ENCODE measurements at regions not wholly inside any gene's neighbourhood (a gene's known extent, or its start where the extent isn't known, plus 50 kb on each side); places are given as distances from the start of the nearest gene placed in this dataset.
"Not testable (repeated sequence)": the region's sequence is repeated elsewhere in the genome, so short reads cannot be mapped to it uniquely, and the experiment has no call there.

DNA sequence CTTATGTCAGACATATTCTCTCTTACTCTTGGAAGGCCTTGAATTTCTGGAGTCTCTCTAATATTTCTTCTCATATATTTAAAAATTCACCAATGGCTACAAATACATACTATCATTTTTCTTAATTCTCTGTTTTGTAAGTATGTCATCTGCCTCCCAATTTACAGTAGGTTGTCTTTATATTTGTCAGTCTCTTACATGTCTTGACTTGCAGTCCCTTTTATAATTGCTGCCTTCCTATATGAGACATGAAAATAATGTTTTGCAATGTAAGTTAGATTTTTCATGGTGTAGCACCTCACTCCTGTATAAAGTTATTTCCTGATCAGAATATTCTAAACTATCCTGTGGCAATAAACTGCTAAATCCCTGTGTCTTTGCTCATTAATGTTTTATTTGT is 223.1 kb upstream of the C1QTNF3 start:
- not testable (repeated sequence) for H3K9me3 ChIP-seq (ENCODE audit: low read depth); H3K4me3 ChIP-seq; H3K27ac ChIP-seq; DNase-seq (ENCODE audit: low read depth in 1 of 2, low spot score in 1 of 2); H3K36me3 ChIP-seq; H3K4me1 ChIP-seq (ENCODE audit: low read depth); H3K27me3 ChIP-seq

DNA sequence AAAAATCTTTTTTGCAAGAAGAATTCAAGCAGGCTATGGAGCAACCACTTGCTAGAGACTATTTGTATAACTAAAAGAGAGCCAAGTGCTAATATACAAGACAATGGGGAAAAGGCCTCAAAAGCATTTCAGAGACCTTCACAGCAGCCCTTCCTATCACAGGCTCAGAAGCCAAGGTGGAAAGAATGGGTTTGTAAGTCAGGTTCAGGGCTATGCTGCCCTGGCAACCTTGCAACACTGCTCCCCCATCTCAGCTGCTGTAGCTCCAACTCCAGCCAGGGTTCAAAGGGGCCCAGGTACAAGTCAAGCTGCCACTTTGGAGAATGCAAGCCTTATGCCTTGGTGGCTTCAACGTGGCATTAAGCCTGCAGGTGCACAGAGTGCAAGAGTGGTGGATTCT is 253.7 kb upstream of the C1QTNF3 start:
- H3K27ac ChIP-seq; H3K9me3 ChIP-seq (ENCODE audit: low read depth); H3K36me3 ChIP-seq; DNase-seq (ENCODE audit: low read depth in 1 of 2, low spot score in 1 of 2); H3K4me3 ChIP-seq; H3K27me3 ChIP-seq; H3K4me1 ChIP-seq (ENCODE audit: low read depth): not testable (repeated sequence)

DNA sequence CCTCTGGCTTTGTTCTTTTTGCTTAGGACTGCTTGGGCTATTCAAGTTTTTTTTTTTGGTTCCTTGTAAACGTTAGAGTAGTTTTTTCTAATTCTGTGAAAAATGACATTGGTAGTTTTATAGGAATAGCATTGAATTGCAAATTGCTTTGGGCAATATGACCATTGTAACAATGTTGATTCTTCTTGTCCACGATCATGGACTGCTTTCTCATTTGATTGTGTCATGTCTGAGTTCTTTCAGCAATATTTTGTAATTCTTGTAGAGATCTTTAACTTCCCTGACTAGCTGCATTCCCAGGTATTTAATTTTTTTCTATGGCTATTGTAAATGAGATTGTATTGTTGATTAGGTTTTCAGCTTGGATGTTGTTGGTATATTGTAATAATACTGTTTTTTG is 286.2 kb upstream of the C1QTNF3 start:
- H3K27ac ChIP-seq; H3K9me3 ChIP-seq (ENCODE audit: low read depth); H3K4me1 ChIP-seq (ENCODE audit: low read depth); H3K4me3 ChIP-seq; H3K27me3 ChIP-seq; H3K36me3 ChIP-seq; DNase-seq (ENCODE audit: low read depth in 1 of 2, low spot score in 1 of 2): not testable (repeated sequence)

DNA sequence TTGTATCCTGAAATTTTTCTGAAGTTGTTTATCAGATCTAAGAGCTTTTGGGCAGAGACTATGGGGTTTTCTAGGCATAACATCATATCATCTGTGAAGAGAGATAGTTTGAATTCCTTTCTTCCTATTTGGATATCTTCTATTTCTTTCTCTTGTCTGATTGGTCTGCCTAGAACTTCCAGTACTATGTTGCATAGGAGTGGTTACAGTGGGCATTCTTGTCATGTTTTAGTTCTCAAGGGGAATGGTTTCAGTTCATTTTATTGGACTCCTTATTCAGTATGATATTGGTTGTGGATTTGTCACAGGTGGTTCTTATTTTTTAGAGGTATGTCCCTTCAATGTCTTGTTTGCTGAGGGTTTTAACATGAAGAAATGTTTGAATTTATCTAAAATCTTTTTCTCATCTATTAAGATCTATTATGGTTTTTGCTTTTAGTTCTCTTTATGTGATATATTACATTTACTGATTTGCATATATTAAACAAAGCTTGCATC is 286.6 kb upstream of the C1QTNF3 start:
- H3K9me3 ChIP-seq (ENCODE audit: low read depth); H3K27me3 ChIP-seq; H3K4me3 ChIP-seq; H3K27ac ChIP-seq; H3K4me1 ChIP-seq (ENCODE audit: low read depth); H3K36me3 ChIP-seq: not testable (repeated sequence)
- DNase-seq (ENCODE audit: low read depth in 1 of 2, low spot score in 1 of 2): peak in 1 of 2 donors; percentile 2

DNA sequence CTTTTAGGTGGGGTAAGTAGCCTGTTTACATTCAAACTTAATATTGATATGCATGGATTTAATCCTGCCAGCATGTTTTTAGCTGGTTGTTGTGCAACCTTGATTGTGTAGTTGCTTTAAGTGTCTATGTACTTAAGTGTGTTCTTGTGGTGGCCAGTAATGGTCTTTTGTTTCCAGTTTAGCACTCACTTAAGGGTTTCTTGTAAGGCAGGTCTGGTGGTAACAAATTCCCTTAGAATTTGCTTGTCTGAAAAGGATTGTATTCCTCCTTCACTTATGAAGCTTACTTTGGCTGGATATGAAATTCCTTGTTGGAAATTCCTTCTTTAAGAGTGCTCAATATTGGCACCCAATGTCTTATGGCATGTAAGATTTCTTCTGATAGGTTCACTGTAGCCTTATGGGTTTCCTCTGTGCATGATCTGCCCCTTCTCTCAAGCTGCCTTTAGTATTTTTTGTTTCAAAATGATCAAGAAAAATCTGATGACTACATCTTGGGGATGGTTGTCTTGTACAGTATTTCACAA is 289.0 kb upstream of the C1QTNF3 start:
- not testable (repeated sequence) for H3K4me3 ChIP-seq; H3K27me3 ChIP-seq; H3K9me3 ChIP-seq (ENCODE audit: low read depth); H3K4me1 ChIP-seq (ENCODE audit: low read depth); DNase-seq (ENCODE audit: low read depth in 1 of 2, low spot score in 1 of 2); H3K36me3 ChIP-seq; H3K27ac ChIP-seq

DNA sequence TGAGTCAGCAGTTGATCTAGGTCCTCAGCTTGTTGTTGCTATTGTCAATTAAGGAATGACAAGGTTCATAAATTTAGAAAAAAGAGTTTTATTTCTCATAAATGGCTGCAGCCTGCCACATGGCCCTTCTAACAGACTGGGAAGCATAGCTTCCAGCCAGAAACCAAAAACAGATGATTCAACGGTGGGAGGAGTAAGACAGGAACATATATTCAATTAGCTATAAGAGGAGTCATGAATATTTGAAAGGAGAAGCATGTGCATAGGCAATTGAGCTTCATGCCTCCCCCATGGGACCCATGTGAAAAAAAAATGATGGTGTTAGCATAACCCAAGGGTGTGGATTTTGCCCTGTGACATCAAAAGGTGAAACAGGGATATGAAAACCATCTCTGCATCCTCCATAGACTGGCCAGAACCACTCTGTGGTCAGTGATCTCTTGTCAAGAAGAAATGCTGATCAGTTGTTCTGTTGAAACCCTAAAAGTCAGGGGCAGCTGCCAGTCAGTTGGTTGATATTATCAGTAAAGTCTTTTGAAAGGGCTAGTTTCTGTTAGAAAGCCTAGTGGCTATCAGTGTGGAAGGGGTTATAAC is 296.5 kb upstream of the C1QTNF3 start:
- H3K4me3 ChIP-seq; H3K27me3 ChIP-seq; H3K9me3 ChIP-seq (ENCODE audit: low read depth); H3K36me3 ChIP-seq; H3K4me1 ChIP-seq (ENCODE audit: low read depth); DNase-seq (ENCODE audit: low read depth in 1 of 2, low spot score in 1 of 2); H3K27ac ChIP-seq: not testable (repeated sequence)

DNA sequence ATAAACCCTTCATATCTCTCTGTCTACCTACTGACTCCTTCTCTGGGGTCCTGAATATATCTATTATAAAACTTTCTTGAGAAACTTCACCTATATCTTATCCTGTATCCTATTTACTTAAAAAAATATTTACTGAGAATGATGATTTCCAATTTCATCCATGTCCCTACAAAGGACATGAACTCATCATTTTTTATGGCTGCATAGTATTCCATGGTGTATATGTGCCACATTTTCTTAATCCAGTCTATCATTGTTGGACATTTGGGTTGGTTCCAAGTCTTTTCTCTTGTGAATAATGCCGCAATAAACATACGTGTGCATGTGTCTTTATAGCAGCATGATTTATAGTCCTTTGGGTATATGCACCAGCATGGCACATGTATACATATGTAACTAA is 301.7 kb upstream of the RAI14 start:
- not testable (repeated sequence) for DNase-seq (ENCODE audit: low read depth in 1 of 2, low spot score in 1 of 2); H3K36me3 ChIP-seq; H3K27me3 ChIP-seq; H3K4me3 ChIP-seq; H3K27ac ChIP-seq; H3K4me1 ChIP-seq (ENCODE audit: low read depth); H3K9me3 ChIP-seq (ENCODE audit: low read depth)

DNA sequence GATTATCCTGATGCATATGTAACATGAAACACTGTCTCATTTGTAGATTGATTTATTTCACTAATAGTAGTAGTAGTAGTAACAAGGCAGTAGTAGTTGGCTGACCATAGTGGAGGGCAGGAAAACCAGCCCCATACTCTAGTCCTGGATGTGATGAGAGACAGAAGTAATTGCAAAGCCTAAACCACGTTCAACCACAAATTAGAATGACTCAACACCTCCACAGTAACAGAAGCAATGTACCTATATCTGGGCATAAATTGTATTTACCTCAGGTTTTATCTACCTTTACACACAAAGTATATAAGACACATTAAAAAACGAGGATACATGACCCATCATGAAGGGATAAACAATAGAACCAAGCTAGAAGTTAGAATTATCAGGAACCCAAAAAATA is 284.7 kb upstream of the RAI14 start:
- not testable (repeated sequence) for H3K9me3 ChIP-seq (ENCODE audit: low read depth); H3K4me1 ChIP-seq (ENCODE audit: low read depth); H3K27me3 ChIP-seq; DNase-seq (ENCODE audit: low read depth in 1 of 2, low spot score in 1 of 2); H3K36me3 ChIP-seq; H3K4me3 ChIP-seq; H3K27ac ChIP-seq

DNA sequence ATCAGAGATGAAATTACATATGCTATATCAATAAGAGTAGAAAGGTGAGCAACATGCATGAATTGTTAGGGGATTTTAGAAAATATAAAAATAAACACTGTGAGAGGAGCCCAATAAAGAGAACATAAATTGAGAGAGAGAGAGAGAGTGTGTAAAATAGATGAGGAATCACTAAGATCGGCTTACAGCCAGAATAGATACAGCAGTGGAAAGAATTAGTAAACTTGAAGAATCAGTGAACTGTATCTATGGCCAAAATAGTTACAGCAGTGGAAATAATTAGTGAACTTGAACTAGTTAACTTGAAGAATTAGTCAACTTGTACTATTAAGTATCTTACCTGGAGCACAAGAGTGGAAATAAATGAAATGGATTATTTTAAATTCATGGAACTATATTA is 284.3 kb upstream of the RAI14 start:
- H3K27me3 ChIP-seq; H3K27ac ChIP-seq; H3K9me3 ChIP-seq (ENCODE audit: low read depth); DNase-seq (ENCODE audit: low read depth in 1 of 2, low spot score in 1 of 2); H3K4me3 ChIP-seq; H3K4me1 ChIP-seq (ENCODE audit: low read depth); H3K36me3 ChIP-seq: not testable (repeated sequence)

DNA sequence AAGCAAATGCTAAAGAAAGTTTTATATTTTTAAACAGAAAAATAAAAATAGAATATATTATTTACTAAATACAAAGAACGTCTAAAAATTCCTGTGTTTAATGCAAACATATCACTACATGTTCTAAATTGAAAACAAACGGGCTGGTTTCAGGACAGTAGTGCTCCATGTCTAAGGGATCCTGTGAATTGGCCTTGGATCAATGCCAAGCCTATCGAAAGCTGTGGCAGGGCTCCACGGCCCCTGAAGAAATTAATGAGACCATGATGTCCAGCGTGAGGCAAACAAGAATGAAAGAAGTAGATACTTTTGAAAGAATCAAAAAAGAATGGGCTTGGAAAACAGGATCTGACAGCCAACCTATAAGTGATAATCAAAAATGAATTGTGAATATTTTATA is 283.4 kb upstream of the RAI14 start:
- not testable (repeated sequence) for H3K27ac ChIP-seq; H3K4me1 ChIP-seq (ENCODE audit: low read depth); H3K27me3 ChIP-seq; H3K9me3 ChIP-seq (ENCODE audit: low read depth); H3K36me3 ChIP-seq; H3K4me3 ChIP-seq; DNase-seq (ENCODE audit: low read depth in 1 of 2, low spot score in 1 of 2)

DNA sequence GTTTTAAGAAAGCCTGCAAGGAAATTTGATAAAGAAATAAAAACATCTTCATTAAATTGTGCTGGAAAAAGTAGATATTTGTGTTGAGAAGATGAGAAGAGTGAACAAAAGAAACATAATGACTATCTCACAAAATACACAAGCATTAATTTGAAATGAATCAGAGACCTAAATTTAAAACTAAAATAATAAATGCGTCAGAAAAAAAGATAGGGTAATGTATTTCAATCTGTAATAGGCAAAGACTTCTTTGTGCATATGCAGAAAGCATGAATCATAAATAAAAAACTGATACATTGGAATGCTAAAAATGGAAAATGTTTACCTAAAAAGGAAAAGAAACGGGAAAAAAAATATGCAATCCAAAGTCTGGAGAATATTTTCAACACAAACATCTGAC is 278.5 kb upstream of the RAI14 start:
- not testable (repeated sequence) for H3K4me1 ChIP-seq (ENCODE audit: low read depth); H3K27ac ChIP-seq; H3K9me3 ChIP-seq (ENCODE audit: low read depth); H3K4me3 ChIP-seq; H3K27me3 ChIP-seq; H3K36me3 ChIP-seq; DNase-seq (ENCODE audit: low read depth in 1 of 2, low spot score in 1 of 2)

DNA sequence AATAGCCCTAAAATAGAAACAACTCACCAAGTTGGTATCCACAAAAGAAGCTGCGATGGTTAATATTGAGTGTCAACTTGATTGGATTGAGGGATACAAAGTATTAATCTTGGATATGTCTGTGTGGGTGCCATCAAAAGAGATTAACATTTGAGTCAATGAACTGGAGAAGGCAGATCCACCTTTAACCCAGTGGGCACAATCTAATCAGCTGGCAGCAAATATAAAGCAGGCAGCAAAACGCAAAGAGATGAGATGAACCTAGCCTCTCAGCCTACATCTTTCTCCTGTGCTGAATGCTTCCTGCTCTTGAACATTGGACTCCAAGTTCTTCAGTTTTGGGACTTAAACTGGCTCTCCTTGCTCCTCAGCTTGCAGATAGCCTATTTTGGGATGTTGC is 277.6 kb upstream of the RAI14 start:
- not testable (repeated sequence) for H3K27ac ChIP-seq; H3K9me3 ChIP-seq (ENCODE audit: low read depth); H3K27me3 ChIP-seq; DNase-seq (ENCODE audit: low read depth in 1 of 2, low spot score in 1 of 2); H3K4me3 ChIP-seq; H3K36me3 ChIP-seq; H3K4me1 ChIP-seq (ENCODE audit: low read depth)

DNA sequence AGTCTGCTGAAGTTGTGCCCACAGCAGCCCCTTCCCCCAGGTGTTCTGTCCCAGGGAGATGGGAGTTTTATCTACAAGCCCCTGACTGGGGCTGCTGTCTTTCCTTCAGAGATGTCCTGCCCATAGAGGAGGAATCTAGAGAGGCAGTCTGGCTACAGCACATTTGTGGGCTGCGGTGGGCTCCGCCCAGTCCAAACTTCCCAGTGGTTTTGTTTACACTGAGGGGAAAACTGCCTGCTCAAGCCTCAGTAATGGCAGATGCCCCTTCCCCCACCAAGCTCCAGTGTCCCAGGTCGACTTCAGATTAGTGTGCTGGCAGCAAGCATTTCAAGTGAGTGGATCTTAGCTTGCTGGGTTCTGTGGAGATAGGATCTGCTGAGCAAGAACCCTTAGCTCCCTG is 267.4 kb upstream of the RAI14 start:
- not testable (repeated sequence) for H3K27me3 ChIP-seq; H3K27ac ChIP-seq; H3K4me1 ChIP-seq (ENCODE audit: low read depth); H3K4me3 ChIP-seq; H3K36me3 ChIP-seq; H3K9me3 ChIP-seq (ENCODE audit: low read depth); DNase-seq (ENCODE audit: low read depth in 1 of 2, low spot score in 1 of 2)
